DMS79 treated with DMSO at 0.1 percent for 48 hours (cell line): ENCODE measurements at regions not wholly inside any gene's neighbourhood (a gene's known extent, or its start where the extent isn't known, plus 50 kb on each side); places are given as distances from the start of the nearest gene placed in this dataset.
"Not testable (repeated sequence)": the region's sequence is repeated elsewhere in the genome, so short reads cannot be mapped to it uniquely, and the experiment has no call there.

Source experiments
- DNase-seq: peaks from one replicate; lab custom pipeline; 2025; lab: John Stamatoyannopoulos, UW

GRCh38 chr11:121901886-121902285, 214.1 kb downstream of the BLID start:
- no peak for DNase-seq

- DNase-seq: not testable (repeated sequence)
These were observed 214.6 kb downstream of the BLID start for GRCh38 chr11:121901417-121901816.

- DNase-seq: no peak
These were observed 216.5 kb downstream of the BLID start for GRCh38 chr11:121899520-121899919.

GRCh38 chr11:121898903-121899302, 217.1 kb downstream of the BLID start:
- no peak for DNase-seq

- DNase-seq: no peak
These were observed 220.1 kb downstream of the BLID start for GRCh38 chr11:121895919-121896318.

- no peak for DNase-seq
These were observed 221.4 kb downstream of the BLID start for GRCh38 chr11:121894581-121894980.

- DNase-seq: no peak
These were observed 223.2 kb downstream of the BLID start for GRCh38 chr11:121892863-121893262.

GRCh38 chr11:121892131-121892681, 223.8 kb downstream of the BLID start:
- DNase-seq: peak; percentile 20

- no peak for DNase-seq
These were observed 225.0 kb downstream of the BLID start for GRCh38 chr11:121890946-121891515.

GRCh38 chr11:121890377-121890776, 225.6 kb downstream of the BLID start:
- DNase-seq: no peak

GRCh38 chr11:121889931-121890330, 226.1 kb downstream of the BLID start:
- no peak for DNase-seq

GRCh38 chr11:121889186-121889585, 226.8 kb downstream of the BLID start:
- no peak for DNase-seq

GRCh38 chr11:121887976-121888557, 227.9 kb downstream of the BLID start:
- no peak for DNase-seq

- DNase-seq: no peak
These were observed 228.4 kb downstream of the BLID start for GRCh38 chr11:121887569-121887968.

- no peak for DNase-seq
These were observed 229.0 kb downstream of the BLID start for GRCh38 chr11:121886996-121887395.

- peak; percentile 51 for DNase-seq
These were observed 229.8 kb downstream of the BLID start for GRCh38 chr11:121886005-121886734.

GRCh38 chr11:121884626-121885025, 231.4 kb downstream of the BLID start:
- DNase-seq: no peak

- DNase-seq: no peak
These were observed 234.2 kb downstream of the BLID start for GRCh38 chr11:121881806-121882205.

GRCh38 chr11:121877152-121877551, 238.9 kb downstream of the BLID start:
- DNase-seq: no peak

GRCh38 chr11:121873766-121874165, 242.2 kb downstream of the BLID start:
- DNase-seq: no peak

- no peak for DNase-seq
These were observed 243.7 kb downstream of the BLID start for GRCh38 chr11:121872356-121872755.

GRCh38 chr11:121870206-121871045, 245.6 kb downstream of the BLID start:
- no peak for DNase-seq
